Mucosa of descending colon (tissue), 3 donors: ENCODE measurements at regions not wholly inside any gene's neighbourhood (a gene's known extent, or its start where the extent isn't known, plus 50 kb on each side); places are given as distances from the start of the nearest gene placed in this dataset.

Experiments
- ATAC-seq: fragments of 200-7000 bp; cut with Tn5 transposase; one replicate; pipeline ENCODE4 v1.9.1; 2020; ENCODE audit warnings: mild to moderate bottlenecking, moderate library complexity
- DNase-seq, 3 donors: peaks; one replicate each; pipeline ENCODE4 v3.0.0-alpha.2; 2020
- H3K36me3 ChIP-seq: fragments of 200-600 bp; one replicate; pipeline ENCODE4 v1.8.0; 2021; ENCODE audit warnings: low read depth, mild to moderate bottlenecking
- H3K4me1 ChIP-seq: fragments of 200-600 bp; one replicate; pipeline ENCODE4 v1.8.0; 2021; ENCODE audit warnings: low read depth, mild to moderate bottlenecking
- H3K4me3 ChIP-seq: fragments of 200-600 bp; one replicate; pipeline ENCODE4 v1.8.0; 2021; ENCODE audit warnings: mild to moderate bottlenecking
- H3K9me3 ChIP-seq: fragments of 200-600 bp; one replicate; pipeline ENCODE4 v1.8.0; 2021; ENCODE audit warnings: mild to moderate bottlenecking
- intact Hi-C, 2 donors: fragments of 100-400 bp; cut with DNase I in 1 of 2; cut with micrococcal nuclease in 1 of 2; formaldehyde crosslinking; loops; one replicate each; pipeline versions ENCODE4 v1.11.0 to v1.11.1; 2022; cut with DNase I, micrococcal nuclease
- TF ChIP-seq, protein P1 (sequence below): fragments of 200-600 bp; IDR thresholded peaks from one replicate; pipeline ENCODE4 v1.8.0; 2022; ENCODE audit warnings: antibody characterized with exemption, mild to moderate bottlenecking
- donor health status: DM: no; HTN: no; CAD: no; lungs with moderate emphysema.
- donor health status: DM: no; HTN: no; CAD: no.
- donor health status: DM: no; HTN: yes; CAD: no.

- Histone ChIP-seq H3K9me3 (no peaks in the 10 kb centered on the region), H3K4me1 (no peaks in the 10 kb centered on the region), H3K36me3 (no peaks in the 10 kb centered on the region), H3K4me3 (no peak overlapping the region)
- DNase-seq, result no peak
- TF ChIP-seq, protein P1, sequence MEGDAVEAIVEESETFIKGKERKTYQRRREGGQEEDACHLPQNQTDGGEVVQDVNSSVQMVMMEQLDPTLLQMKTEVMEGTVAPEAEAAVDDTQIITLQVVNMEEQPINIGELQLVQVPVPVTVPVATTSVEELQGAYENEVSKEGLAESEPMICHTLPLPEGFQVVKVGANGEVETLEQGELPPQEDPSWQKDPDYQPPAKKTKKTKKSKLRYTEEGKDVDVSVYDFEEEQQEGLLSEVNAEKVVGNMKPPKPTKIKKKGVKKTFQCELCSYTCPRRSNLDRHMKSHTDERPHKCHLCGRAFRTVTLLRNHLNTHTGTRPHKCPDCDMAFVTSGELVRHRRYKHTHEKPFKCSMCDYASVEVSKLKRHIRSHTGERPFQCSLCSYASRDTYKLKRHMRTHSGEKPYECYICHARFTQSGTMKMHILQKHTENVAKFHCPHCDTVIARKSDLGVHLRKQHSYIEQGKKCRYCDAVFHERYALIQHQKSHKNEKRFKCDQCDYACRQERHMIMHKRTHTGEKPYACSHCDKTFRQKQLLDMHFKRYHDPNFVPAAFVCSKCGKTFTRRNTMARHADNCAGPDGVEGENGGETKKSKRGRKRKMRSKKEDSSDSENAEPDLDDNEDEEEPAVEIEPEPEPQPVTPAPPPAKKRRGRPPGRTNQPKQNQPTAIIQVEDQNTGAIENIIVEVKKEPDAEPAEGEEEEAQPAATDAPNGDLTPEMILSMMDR, result no peak
- no peak for ATAC-seq
- intact Hi-C loops, result no loop called here
These were observed 288.5 kb upstream of the RUNX1 start for GRCh38 chr21:35337573-35337972.

DNA sequence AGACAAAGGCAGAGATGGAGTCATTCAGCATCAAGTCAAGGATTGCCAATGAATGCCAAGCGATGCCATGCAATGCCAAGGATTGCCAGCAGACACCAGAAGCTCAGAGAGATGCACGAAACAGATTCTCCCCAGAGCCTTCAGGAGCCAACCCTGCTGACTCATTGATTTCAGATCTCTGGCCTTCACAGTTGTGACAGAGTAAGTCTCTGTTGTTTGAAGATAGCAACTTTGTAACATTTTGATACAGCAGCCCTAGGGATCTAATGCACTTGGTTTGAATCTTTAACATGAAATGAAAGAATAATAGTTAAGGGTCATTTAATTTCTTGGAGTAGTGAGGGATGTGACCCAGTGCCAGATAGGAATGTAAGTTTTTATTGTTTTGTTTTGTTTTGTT lies 287.4 kb upstream of the RUNX1 start:
- intact Hi-C loops, result no loop called here
- Histone ChIP-seq H3K36me3 (no peaks in the 10 kb centered on the region), H3K9me3 (no peaks in the 10 kb centered on the region), H3K4me3 (no peak overlapping the region), H3K4me1 (no peaks in the 10 kb centered on the region)
- no peak for DNase-seq
- TF ChIP-seq, protein P1, result no peak
- ATAC-seq, result no peak

- intact Hi-C loops, result no loop called here
- DNase-seq, result no peak
- Histone ChIP-seq H3K9me3 (no peaks in the 10 kb centered on the region), H3K4me1 (no peaks in the 10 kb centered on the region), H3K4me3 (no peak overlapping the region), H3K36me3 (no peaks in the 10 kb centered on the region)
- ATAC-seq, result no peak
- TF ChIP-seq, protein P1, result no peak
These were observed 286.9 kb upstream of the RUNX1 start for GRCh38 chr21:35335951-35336446.

GRCh38 chr21:35333831-35334618 lies 284.9 kb upstream of the RUNX1 start:
- no peak for ATAC-seq
- Histone ChIP-seq H3K4me1 (no peaks in the 10 kb centered on the region), H3K36me3 (no peaks in the 10 kb centered on the region), H3K9me3 (no peaks in the 10 kb centered on the region), H3K4me3 (no peak overlapping the region)
- intact Hi-C loops, result no loop called here
- TF ChIP-seq, protein P1, result no peak
- DNase-seq, result no peak

GRCh38 chr21:35332841-35333426 lies 283.8 kb upstream of the RUNX1 start:
- intact Hi-C loops, result no loop called here
- ATAC-seq (no peak), DNase-seq (no peak)
- no peak overlapping the region for H3K4me3 ChIP-seq
- no peaks in the 10 kb centered on the region for H3K9me3 ChIP-seq
- TF ChIP-seq, protein P1, result no peak
- H3K36me3 ChIP-seq, result no peaks in the 10 kb centered on the region
- H3K4me1 ChIP-seq, result no peaks in the 10 kb centered on the region
